ENCODE measurements at regions not wholly inside any gene's neighbourhood (a gene's known extent, or its start where the extent isn't known, plus 50 kb on each side); places are given as distances from the start of the nearest gene placed in this dataset.

DNA sequence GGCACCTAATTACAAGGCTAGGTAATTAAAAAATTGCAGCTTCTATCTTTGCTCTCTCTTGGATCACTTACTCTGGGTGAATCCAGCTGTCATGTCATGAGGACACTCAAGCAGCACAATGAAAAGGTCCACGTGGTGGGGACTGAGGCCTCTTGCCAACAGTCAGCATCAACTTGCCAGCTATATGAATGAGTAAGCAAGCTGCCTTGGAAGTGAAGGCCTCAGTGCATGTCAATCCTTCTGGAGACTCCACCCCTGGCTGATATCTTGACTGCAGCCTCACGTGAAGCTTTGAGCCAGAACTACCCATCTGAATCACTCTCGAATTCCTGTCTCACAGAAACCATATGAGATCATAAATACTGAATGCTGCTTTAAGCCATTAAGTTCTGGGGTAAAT lies 140.5 kb downstream of the SNX18 start:
- TF ChIP-seq, protein P1, sequence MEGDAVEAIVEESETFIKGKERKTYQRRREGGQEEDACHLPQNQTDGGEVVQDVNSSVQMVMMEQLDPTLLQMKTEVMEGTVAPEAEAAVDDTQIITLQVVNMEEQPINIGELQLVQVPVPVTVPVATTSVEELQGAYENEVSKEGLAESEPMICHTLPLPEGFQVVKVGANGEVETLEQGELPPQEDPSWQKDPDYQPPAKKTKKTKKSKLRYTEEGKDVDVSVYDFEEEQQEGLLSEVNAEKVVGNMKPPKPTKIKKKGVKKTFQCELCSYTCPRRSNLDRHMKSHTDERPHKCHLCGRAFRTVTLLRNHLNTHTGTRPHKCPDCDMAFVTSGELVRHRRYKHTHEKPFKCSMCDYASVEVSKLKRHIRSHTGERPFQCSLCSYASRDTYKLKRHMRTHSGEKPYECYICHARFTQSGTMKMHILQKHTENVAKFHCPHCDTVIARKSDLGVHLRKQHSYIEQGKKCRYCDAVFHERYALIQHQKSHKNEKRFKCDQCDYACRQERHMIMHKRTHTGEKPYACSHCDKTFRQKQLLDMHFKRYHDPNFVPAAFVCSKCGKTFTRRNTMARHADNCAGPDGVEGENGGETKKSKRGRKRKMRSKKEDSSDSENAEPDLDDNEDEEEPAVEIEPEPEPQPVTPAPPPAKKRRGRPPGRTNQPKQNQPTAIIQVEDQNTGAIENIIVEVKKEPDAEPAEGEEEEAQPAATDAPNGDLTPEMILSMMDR (IDR thresholded peaks at IDR 0.05; ENCODE audit: low read length) = no peak
- TF ChIP-seq EZH2phosphoT487 (IDR thresholded peaks at IDR 0.05; ENCODE audit: low read length) = no peak
- no peak for TF ChIP-seq EZH2 (optimal IDR thresholded peaks at IDR 0.05; ENCODE audit: low read depth, low read length)
- H3K9me2 ChIP-seq (replicated peaks; ENCODE audit: insufficient read depth, low read length) = no peaks in the 10 kb centered on the region
- no peaks in the 10 kb centered on the region for H3K27me3 ChIP-seq (replicated peaks; ENCODE audit: insufficient read depth, low read length)
- no peaks in the 10 kb centered on the region for H3K79me2 ChIP-seq (ENCODE audit: low read length)
- no peak overlapping the region for H3K4me3 ChIP-seq (ENCODE audit: low read length)
- no peak overlapping the region for H2AFZ ChIP-seq (ENCODE audit: low read length)
- H3F3A ChIP-seq (ENCODE audit: insufficient read depth, low read length) = no peaks in the 10 kb centered on the region
- DNase-seq = no peak
- H3K9ac ChIP-seq (ENCODE audit: low read length) = no peak overlapping the region
- H4K20me1 ChIP-seq (ENCODE audit: insufficient read depth, low read length) = no peaks in the 10 kb centered on the region
- H3K27ac ChIP-seq (ENCODE audit: low read length) = no peak overlapping the region
- no peak overlapping the region for H3K4me2 ChIP-seq (ENCODE audit: low read depth, low read length)
- no peaks in the 10 kb centered on the region for H3K4me1 ChIP-seq (ENCODE audit: low read length)
- H3K36me3 ChIP-seq (replicated peaks; ENCODE audit: insufficient read depth, low read length) = no peaks in the 10 kb centered on the region
- H3K9me3 ChIP-seq (replicated peaks; ENCODE audit: insufficient read depth, low read length) = no peaks in the 10 kb centered on the region

- no peaks in the 10 kb centered on the region for H3K36me3 ChIP-seq (replicated peaks; ENCODE audit: insufficient read depth, low read length)
- H3K4me2 ChIP-seq (ENCODE audit: low read depth, low read length) = no peak overlapping the region
- no peak overlapping the region for H3K27ac ChIP-seq (ENCODE audit: low read length)
- no peak overlapping the region for H2AFZ ChIP-seq (ENCODE audit: low read length)
- no peaks in the 10 kb centered on the region for H3K9me3 ChIP-seq (replicated peaks; ENCODE audit: insufficient read depth, low read length)
- DNase-seq = no peak
- no peaks in the 10 kb centered on the region for H3F3A ChIP-seq (ENCODE audit: insufficient read depth, low read length)
- H3K9me2 ChIP-seq (replicated peaks; ENCODE audit: insufficient read depth, low read length) = no peaks in the 10 kb centered on the region
- H3K9ac ChIP-seq (ENCODE audit: low read length) = no peak overlapping the region
- H3K27me3 ChIP-seq (replicated peaks; ENCODE audit: insufficient read depth, low read length) = no peaks in the 10 kb centered on the region
- no peaks in the 10 kb centered on the region for H4K20me1 ChIP-seq (ENCODE audit: insufficient read depth, low read length)
- no peaks in the 10 kb centered on the region for H3K79me2 ChIP-seq (ENCODE audit: low read length)
- no peaks in the 10 kb centered on the region for H3K4me1 ChIP-seq (ENCODE audit: low read length)
- no peak overlapping the region for H3K4me3 ChIP-seq (ENCODE audit: low read length)
- TF ChIP-seq EZH2phosphoT487 (IDR thresholded peaks at IDR 0.05; ENCODE audit: low read length) (no peak), EZH2 (optimal IDR thresholded peaks at IDR 0.05; ENCODE audit: low read depth, low read length) (no peak)
- TF ChIP-seq, protein P1 (IDR thresholded peaks at IDR 0.05; ENCODE audit: low read length) = no peak
Observed at GRCh38 chr5:54656261-54656728, 138.7 kb downstream of the SNX18 start.

- no peaks in the 10 kb centered on the region for H3K9me2 ChIP-seq (replicated peaks; ENCODE audit: insufficient read depth, low read length)
- TF ChIP-seq EZH2phosphoT487 (IDR thresholded peaks at IDR 0.05; ENCODE audit: low read length) (no peak), EZH2 (optimal IDR thresholded peaks at IDR 0.05; ENCODE audit: low read depth, low read length) (no peak)
- TF ChIP-seq, protein P1 (IDR thresholded peaks at IDR 0.05; ENCODE audit: low read length) = no peak
- no peaks in the 10 kb centered on the region for H3K36me3 ChIP-seq (replicated peaks; ENCODE audit: insufficient read depth, low read length)
- no peaks in the 10 kb centered on the region for H3K9me3 ChIP-seq (replicated peaks; ENCODE audit: insufficient read depth, low read length)
- H3K4me2 ChIP-seq (ENCODE audit: low read depth, low read length) = no peak overlapping the region
- no peak overlapping the region for H2AFZ ChIP-seq (ENCODE audit: low read length)
- DNase-seq = no peak
- H3K79me2 ChIP-seq (ENCODE audit: low read length) = no peaks in the 10 kb centered on the region
- no peak overlapping the region for H3K27ac ChIP-seq (ENCODE audit: low read length)
- no peaks in the 10 kb centered on the region for H4K20me1 ChIP-seq (ENCODE audit: insufficient read depth, low read length)
- no peaks in the 10 kb centered on the region for H3F3A ChIP-seq (ENCODE audit: insufficient read depth, low read length)
- no peaks in the 10 kb centered on the region for H3K4me1 ChIP-seq (ENCODE audit: low read length)
- no peaks in the 10 kb centered on the region for H3K27me3 ChIP-seq (replicated peaks; ENCODE audit: insufficient read depth, low read length)
- H3K9ac ChIP-seq (ENCODE audit: low read length) = no peak overlapping the region
- H3K4me3 ChIP-seq (ENCODE audit: low read length) = no peak overlapping the region
Observed at GRCh38 chr5:54655761-54656160, 138.2 kb downstream of the SNX18 start.
